H9 (cell line): ENCODE measurements at regions not wholly inside any gene's neighbourhood (a gene's known extent, or its start where the extent isn't known, plus 50 kb on each side); places are given as distances from the start of the nearest gene placed in this dataset.

Source experiments
- DNase-seq: peaks from one replicate; pipeline ENCODE4 v3.0.0-alpha.2; 2017
- H2AFZ ChIP-seq: one replicate; pipeline ENCODE4 v1.6.1; 2013; ENCODE audit warnings: mild to moderate bottlenecking, low read length, control low read depth, moderate library complexity
- H2AK5ac ChIP-seq: 2 replicates; pipeline ENCODE4 v1.6.1; 2013; ENCODE audit warnings: low read length, control low read depth, mixed read lengths; ENCODE audit not compliant: insufficient read length
- H2BK120ac ChIP-seq: one replicate; pipeline ENCODE4 v1.6.1; 2013; ENCODE audit warnings: low read depth, mild to moderate bottlenecking, low read length, control low read depth, inconsistent platforms; ENCODE audit not compliant: poor library complexity, severe bottlenecking
- H2BK12ac ChIP-seq: 2 replicates; pipeline ENCODE4 v1.6.1; 2013; ENCODE audit warnings: low read length, control low read depth, mixed read lengths, low read depth; ENCODE audit not compliant: insufficient read length
- H2BK15ac ChIP-seq: 2 replicates; pipeline ENCODE4 v1.6.1; 2013; ENCODE audit warnings: low read depth, low read length, control low read depth
- H2BK20ac ChIP-seq: one replicate; pipeline ENCODE4 v1.6.1; 2013; ENCODE audit warnings: low read depth, mild to moderate bottlenecking, low read length, control low read depth, inconsistent platforms; ENCODE audit not compliant: poor library complexity, severe bottlenecking
- H2BK5ac ChIP-seq: 2 replicates; pipeline ENCODE4 v1.6.1; 2013; ENCODE audit warnings: low read length, control low read depth, mixed read lengths; ENCODE audit not compliant: insufficient read length
- H3K14ac ChIP-seq: 2 replicates; pipeline ENCODE4 v1.6.1; 2013; ENCODE audit warnings: low read length, control low read depth; ENCODE audit not compliant: insufficient read depth
- H3K18ac ChIP-seq: 2 replicates; pipeline ENCODE4 v1.6.1; 2013; ENCODE audit warnings: low read depth, mild to moderate bottlenecking, mixed read lengths, low read length, control low read depth; ENCODE audit not compliant: insufficient read length
- H3K23ac ChIP-seq: 2 replicates; pipeline ENCODE4 v1.6.1; 2013; ENCODE audit warnings: low read length, control low read depth, mixed read lengths, low read depth; ENCODE audit not compliant: insufficient read length
- H3K23me2 ChIP-seq: 2 replicates; pipeline ENCODE4 v1.6.1; 2013; ENCODE audit warnings: low read depth, mild to moderate bottlenecking, mixed read lengths, low read length, control low read depth; ENCODE audit not compliant: insufficient read length, poor library complexity, severe bottlenecking
- H3K27ac ChIP-seq: 2 replicates; pipeline ENCODE4 v1.5.1; 2013; ENCODE audit warnings: low read length, control low read depth, mixed read lengths, low read depth; ENCODE audit not compliant: insufficient read length
- H3K27me3 ChIP-seq: 2 replicates; pipeline ENCODE4 v1.6.1; 2013; ENCODE audit warnings: low read length, control low read depth, inconsistent platforms; ENCODE audit not compliant: insufficient read depth
- H3K4ac ChIP-seq: 2 replicates; pipeline ENCODE4 v1.6.1; 2013; ENCODE audit warnings: low read depth, mild to moderate bottlenecking, control low read depth, inconsistent platforms, low read length, moderate library complexity
- H3K4me1 ChIP-seq: 2 replicates; pipeline ENCODE4 v1.6.1; 2013; ENCODE audit warnings: low read length, control low read depth, inconsistent platforms; ENCODE audit not compliant: insufficient read depth
- H3K4me2 ChIP-seq: 2 replicates; pipeline ENCODE4 v1.6.1; 2013; ENCODE audit warnings: low read length, control low read depth, mixed read lengths; ENCODE audit not compliant: insufficient read length, insufficient read depth
- H3K56ac ChIP-seq: 2 replicates; pipeline ENCODE4 v1.6.1; 2013; ENCODE audit warnings: low read depth, mild to moderate bottlenecking, mixed read lengths, low read length, control low read depth; ENCODE audit not compliant: insufficient read length
- H3K79me1 ChIP-seq: 2 replicates; pipeline ENCODE4 v1.6.1; 2013; ENCODE audit warnings: low read depth, mild to moderate bottlenecking, moderate library complexity, low read length, control low read depth, inconsistent platforms; ENCODE audit not compliant: insufficient read depth, poor library complexity, severe bottlenecking
- H3K79me2 ChIP-seq: 2 replicates; pipeline ENCODE4 v1.6.1; 2013; ENCODE audit warnings: low read length, control low read depth, inconsistent platforms; ENCODE audit not compliant: insufficient read depth
- H3K9ac ChIP-seq: 2 replicates; pipeline ENCODE4 v1.6.1; 2013; ENCODE audit warnings: low read length, control low read depth, mixed read lengths; ENCODE audit not compliant: insufficient read length; ENCODE audit errors: extremely low read depth
- H3K9me3 ChIP-seq: one replicate; pipeline ENCODE4 v1.6.1; 2013; ENCODE audit warnings: low read depth, low read length, inconsistent platforms; ENCODE audit not compliant: control insufficient read depth
- H3T11ph ChIP-seq: one replicate; pipeline ENCODE4 v1.6.1; 2013; ENCODE audit warnings: mild to moderate bottlenecking, low read length, control low read depth, inconsistent platforms
- H4K20me1 ChIP-seq: one replicate; pipeline ENCODE4 v1.6.1; 2013; ENCODE audit not compliant: control insufficient read depth, insufficient read length, insufficient read depth
- H4K5ac ChIP-seq: 2 replicates; pipeline ENCODE4 v1.6.1; 2013; ENCODE audit warnings: low read depth, mild to moderate bottlenecking, mixed read lengths, low read length, control low read depth; ENCODE audit not compliant: insufficient read length
- H4K8ac ChIP-seq: replicated peaks from 2 replicates; pipeline ENCODE4 v1.6.1; 2013; ENCODE audit warnings: low read length, control low read depth, mixed read lengths, low read depth; ENCODE audit not compliant: insufficient read length
- H4K91ac ChIP-seq: 2 replicates; pipeline ENCODE4 v1.6.1; 2013; ENCODE audit warnings: low read depth, mild to moderate bottlenecking, moderate library complexity, mixed read lengths, low read length, control low read depth; ENCODE audit not compliant: insufficient read length
- H3K27ac Mint-ChIP-seq, 3 experiments: 2 replicates in 2 of 3; 3 replicates in 1 of 3; pipeline ENCODE4 v1.8.0; 2020 to 2021; ENCODE audit warnings: mixed read lengths in 3 of 3, mild to moderate bottlenecking in 1 of 3, moderate library complexity in 1 of 3
- H3K27me3 Mint-ChIP-seq: 2 replicates; pipeline ENCODE4 v1.8.0; 2021; ENCODE audit warnings: low read depth, mild to moderate bottlenecking, moderate library complexity, mixed read lengths
- H3K36me3 Mint-ChIP-seq, 3 experiments: 2 replicates in 2 of 3; 3 replicates in 1 of 3; pipeline ENCODE4 v1.8.0; 2020 to 2021; ENCODE audit warnings: low read depth in 3 of 3, mixed read lengths in 3 of 3; ENCODE audit not compliant: insufficient read depth in 1 of 3
- H3K4me1 Mint-ChIP-seq, 2 experiments: 2 replicates each; pipeline ENCODE4 v1.8.0; 2020; ENCODE audit warnings: mixed read lengths in 2 of 2
- H3K4me3 Mint-ChIP-seq, 2 experiments: 2 replicates in 1 of 2; 3 replicates in 1 of 2; pipeline ENCODE4 v1.8.0; 2020 to 2021; ENCODE audit warnings: mild to moderate bottlenecking in 2 of 2, mixed read lengths in 2 of 2, moderate library complexity in 1 of 2
- H3K9me3 Mint-ChIP-seq, 2 experiments: 2 replicates in 1 of 2; 3 replicates in 1 of 2; pipeline ENCODE4 v1.8.0; 2020; ENCODE audit warnings: mild to moderate bottlenecking in 2 of 2, mixed read lengths in 2 of 2, moderate library complexity in 1 of 2
- CTCF ChIP-seq: fragments of 200-600 bp; sonication (generic); conservative IDR thresholded peaks from 3 replicates; pipeline ENCODE4 v1.8.0; 2021; ENCODE audit warnings: antibody characterized with exemption, mild to moderate bottlenecking
- WGBS: extraction: QIAGEN DNeasy Blood & Tissue Kit; methylation state at CpG from one replicate; pipeline ENCODE4 v1.1.7; 2013; ENCODE audit warnings: missing lambda C conversion rate, low lambda C conversion rate, mixed read lengths; ENCODE audit not compliant: insufficient read length; ENCODE audit errors: extremely low coverage; 5-methylcytosine and 5-hydroxymethylcytosine counted together

GRCh38 chr5:68467794-68468193 lies 252.2 kb downstream of the PIK3R1 start:
- Histone ChIP-seq H2BK120ac (no peak overlapping the region), H4K91ac (no peak overlapping the region), H3K18ac (no peak overlapping the region), H2BK5ac (no peak overlapping the region), H3K27ac (no peak overlapping the region), H3K4me2 (no peak overlapping the region), H3K9ac (no peak overlapping the region), H2BK12ac (no peak overlapping the region), H3K79me1 (no peaks in the 10 kb centered on the region), H3K14ac (no peak overlapping the region), H3K56ac (no peak overlapping the region), H3K4ac (no peak overlapping the region), H3K27me3 (no peaks in the 10 kb centered on the region), H3T11ph (no peak overlapping the region), H3K4me1 (peaks cover 3% of the 10 kb centered on the region; the same call in 1 of the 2 replicates), H4K5ac (no peak overlapping the region), H2BK20ac (no peak overlapping the region), H2BK15ac (no peak overlapping the region), H3K9me3 (no peaks in the 10 kb centered on the region), H3K79me2 (no peaks in the 10 kb centered on the region), H2AFZ (no peak overlapping the region), H4K8ac (no peak overlapping the region), H3K23ac (no peak overlapping the region), H2AK5ac (no peak overlapping the region), H3K23me2 (no peaks in the 10 kb centered on the region), H4K20me1 (no peaks in the 10 kb centered on the region)
- no peaks in the 10 kb centered on the region for H3K4me1 Mint-ChIP-seq
- no peak for TF ChIP-seq CTCF
- H3K4me3 Mint-ChIP-seq, result no peak overlapping the region
- WGBS, result no CpG with 5 or more reads among the region's 2 CpGs
- 0 out of 5 replicates have a peak, but pooled peaks cover 0 to 2% of the 10 kb centered on the region in 2 experiments for H3K9me3 Mint-ChIP-seq
- H3K36me3 Mint-ChIP-seq, result no peaks in the 10 kb centered on the region
- H3K27me3 Mint-ChIP-seq, result no peaks in the 10 kb centered on the region
- no peak overlapping the region for H3K27ac Mint-ChIP-seq
- DNase-seq, result no peak
